Progenitor cell of endocrine pancreas (in vitro differentiated cells): ENCODE measurements at regions not wholly inside any gene's neighbourhood (a gene's known extent, or its start where the extent isn't known, plus 50 kb on each side); places are given as distances from the start of the nearest gene placed in this dataset.

ENCODE experiments used
- DNase-seq: peaks from one replicate; pipeline ENCODE4 v3.0.0; 2021; ENCODE audit warnings: low spot score; ENCODE audit not compliant: unreplicated experiment
- H3K27ac Mint-ChIP-seq: 2 replicates; pipeline ENCODE4 v1.8.0; 2021; ENCODE audit warnings: mild to moderate bottlenecking, moderate library complexity, mixed read lengths
- H3K27me3 Mint-ChIP-seq: 2 replicates; pipeline ENCODE4 v1.8.0; 2021; ENCODE audit warnings: mixed read lengths
- H3K36me3 Mint-ChIP-seq: 2 replicates; pipeline ENCODE4 v1.8.0; 2022; ENCODE audit warnings: mixed read lengths; ENCODE audit not compliant: insufficient read depth
- H3K4me1 Mint-ChIP-seq: 2 replicates; pipeline ENCODE4 v1.8.0; 2021; ENCODE audit warnings: low read depth, mixed read lengths
- H3K4me3 Mint-ChIP-seq: 2 replicates; pipeline ENCODE4 v1.8.0; 2021; ENCODE audit warnings: low read depth, mild to moderate bottlenecking, moderate library complexity, mixed read lengths
- H3K9me3 Mint-ChIP-seq: 2 replicates; pipeline ENCODE4 v1.8.0; 2021; ENCODE audit warnings: low read depth, mixed read lengths
- TF ChIP-seq, protein P1 (sequence below): fragments of 200-600 bp; sonication (generic); IDR thresholded peaks from one replicate; pipeline ENCODE4 v1.5.0; 2021; ENCODE audit warnings: antibody characterized with exemption, mild to moderate bottlenecking; ENCODE audit not compliant: unreplicated experiment

DNA sequence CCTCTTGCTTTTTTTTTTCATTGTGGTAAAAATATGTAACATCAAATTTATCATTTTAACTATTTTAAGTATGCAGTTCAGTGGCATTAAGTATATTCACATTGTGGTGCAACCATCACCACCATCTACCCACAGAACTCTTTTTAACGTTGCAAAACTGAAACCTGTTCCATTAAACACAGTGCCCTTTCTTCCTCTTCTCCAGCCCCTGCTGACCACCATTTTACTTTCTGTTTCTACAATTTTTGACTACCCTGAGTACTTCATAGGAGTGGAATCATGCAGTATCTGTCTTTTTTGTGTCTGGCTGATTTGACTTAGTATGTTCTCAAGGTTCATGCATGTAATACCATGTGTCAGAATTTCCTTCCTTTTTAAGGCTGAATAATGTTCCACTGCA is 153.1 kb downstream of the FGF9 start:
- no peak overlapping the region for H3K4me3 Mint-ChIP-seq
- no peak for DNase-seq
- H3K27me3 Mint-ChIP-seq = no peaks in the 10 kb centered on the region
- peaks cover 6% of the 10 kb centered on the region for H3K9me3 Mint-ChIP-seq
- TF ChIP-seq, protein P1, sequence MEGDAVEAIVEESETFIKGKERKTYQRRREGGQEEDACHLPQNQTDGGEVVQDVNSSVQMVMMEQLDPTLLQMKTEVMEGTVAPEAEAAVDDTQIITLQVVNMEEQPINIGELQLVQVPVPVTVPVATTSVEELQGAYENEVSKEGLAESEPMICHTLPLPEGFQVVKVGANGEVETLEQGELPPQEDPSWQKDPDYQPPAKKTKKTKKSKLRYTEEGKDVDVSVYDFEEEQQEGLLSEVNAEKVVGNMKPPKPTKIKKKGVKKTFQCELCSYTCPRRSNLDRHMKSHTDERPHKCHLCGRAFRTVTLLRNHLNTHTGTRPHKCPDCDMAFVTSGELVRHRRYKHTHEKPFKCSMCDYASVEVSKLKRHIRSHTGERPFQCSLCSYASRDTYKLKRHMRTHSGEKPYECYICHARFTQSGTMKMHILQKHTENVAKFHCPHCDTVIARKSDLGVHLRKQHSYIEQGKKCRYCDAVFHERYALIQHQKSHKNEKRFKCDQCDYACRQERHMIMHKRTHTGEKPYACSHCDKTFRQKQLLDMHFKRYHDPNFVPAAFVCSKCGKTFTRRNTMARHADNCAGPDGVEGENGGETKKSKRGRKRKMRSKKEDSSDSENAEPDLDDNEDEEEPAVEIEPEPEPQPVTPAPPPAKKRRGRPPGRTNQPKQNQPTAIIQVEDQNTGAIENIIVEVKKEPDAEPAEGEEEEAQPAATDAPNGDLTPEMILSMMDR = no peak
- H3K36me3 Mint-ChIP-seq = peaks cover 2% of the 10 kb centered on the region
- no peak overlapping the region for H3K27ac Mint-ChIP-seq
- peaks cover 42% of the 10 kb centered on the region for H3K4me1 Mint-ChIP-seq

GRCh38 chr13:21825186-21825585 is 154.3 kb downstream of the FGF9 start:
- H3K36me3 Mint-ChIP-seq = peaks cover 2% of the 10 kb centered on the region
- peak overlapping the region; percentile 2 for H3K4me3 Mint-ChIP-seq
- peaks cover 6% of the 10 kb centered on the region for H3K9me3 Mint-ChIP-seq
- peaks cover 44% of the 10 kb centered on the region for H3K4me1 Mint-ChIP-seq
- no peak for DNase-seq
- H3K27ac Mint-ChIP-seq = no peak overlapping the region
- no peaks in the 10 kb centered on the region for H3K27me3 Mint-ChIP-seq
- TF ChIP-seq, protein P1 = no peak

DNA sequence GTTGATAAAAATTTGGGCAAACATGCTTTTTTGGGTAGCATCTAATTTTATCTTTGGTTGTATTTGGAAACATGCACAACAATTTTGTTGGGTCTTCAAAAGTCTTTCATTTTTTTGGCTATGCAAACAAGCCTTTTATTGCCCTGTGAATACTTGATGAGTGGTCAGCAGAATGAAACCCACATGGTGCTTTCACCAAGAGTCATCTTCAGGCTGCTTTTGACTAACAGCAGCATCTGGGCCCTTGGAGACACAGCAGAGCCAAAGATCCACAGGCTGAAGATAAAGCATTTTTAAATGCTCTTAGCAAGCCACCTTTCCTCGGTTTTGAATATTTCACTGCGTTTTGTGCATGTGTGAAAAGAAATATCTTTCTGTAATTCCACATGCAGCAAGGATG is 154.9 kb downstream of the FGF9 start:
- H3K4me3 Mint-ChIP-seq = no peak overlapping the region
- H3K27me3 Mint-ChIP-seq = no peaks in the 10 kb centered on the region
- DNase-seq = no peak
- TF ChIP-seq, protein P1 = no peak
- peaks cover 44% of the 10 kb centered on the region for H3K4me1 Mint-ChIP-seq
- peaks cover 6% of the 10 kb centered on the region for H3K9me3 Mint-ChIP-seq
- peaks cover 2% of the 10 kb centered on the region for H3K36me3 Mint-ChIP-seq
- no peak overlapping the region for H3K27ac Mint-ChIP-seq

GRCh38 chr13:21826214-21827015 is 155.5 kb downstream of the FGF9 start:
- no peak overlapping the region for H3K4me3 Mint-ChIP-seq
- peak overlapping the region; percentile 22 for H3K27ac Mint-ChIP-seq
- TF ChIP-seq, protein P1 = no peak
- peaks cover 2% of the 10 kb centered on the region for H3K36me3 Mint-ChIP-seq
- H3K4me1 Mint-ChIP-seq = peaks cover 42% of the 10 kb centered on the region
- no peak for DNase-seq
- peaks cover 6% of the 10 kb centered on the region for H3K9me3 Mint-ChIP-seq
- H3K27me3 Mint-ChIP-seq = no peaks in the 10 kb centered on the region

DNA sequence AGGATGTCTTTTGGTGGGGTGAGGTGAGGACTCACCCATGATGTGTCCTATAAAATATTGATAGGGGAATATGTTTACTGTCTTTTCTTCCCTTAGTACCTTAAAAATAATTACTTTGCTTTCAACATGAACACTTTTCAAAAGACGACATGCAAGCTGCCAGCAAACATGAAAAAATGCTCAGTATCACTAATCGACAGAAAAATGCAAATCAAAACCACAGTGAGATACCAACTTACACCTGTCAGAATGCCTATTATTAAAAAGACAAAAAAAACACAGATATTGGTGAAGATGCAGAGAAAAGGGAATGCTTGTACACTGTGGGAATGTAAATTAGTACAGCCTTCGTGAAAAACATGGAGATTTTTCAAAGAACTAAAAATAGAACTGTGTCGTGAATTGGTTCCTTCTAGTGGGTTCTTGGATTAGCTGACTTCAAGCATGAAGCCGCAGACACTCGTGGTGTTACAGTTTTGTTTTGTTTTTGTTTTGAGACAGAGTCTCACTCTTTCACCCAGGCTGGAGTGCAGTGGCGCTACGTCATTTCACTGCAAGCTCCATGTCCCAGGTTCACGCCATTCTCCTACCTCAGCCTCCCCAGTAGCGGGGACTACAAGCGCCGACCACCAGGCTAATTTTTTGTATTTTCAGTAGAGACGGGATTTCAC is 160.9 kb downstream of the FGF9 start:
- Mint-ChIP-seq H3K4me1 (peaks cover 24% of the 10 kb centered on the region), H3K4me3 (no peak overlapping the region), H3K9me3 (peaks cover 8% of the 10 kb centered on the region), H3K27me3 (no peaks in the 10 kb centered on the region), H3K36me3 (peaks cover 1% of the 10 kb centered on the region), H3K27ac (no peak overlapping the region)
- TF ChIP-seq, protein P1 = no peak
- DNase-seq = no peak
